ENCODE measurements at regions not wholly inside any gene's neighbourhood (a gene's known extent, or its start where the extent isn't known, plus 50 kb on each side); places are given as distances from the start of the nearest gene placed in this dataset. TPM values are rescaled to one million over a fixed set of nuclear protein-coding genes. Genes with fewer than 3 reads are reported as not detected.
A peak's percentile ranks its signal among the peaks of the same experiment; 100 is the strongest.

DNA sequence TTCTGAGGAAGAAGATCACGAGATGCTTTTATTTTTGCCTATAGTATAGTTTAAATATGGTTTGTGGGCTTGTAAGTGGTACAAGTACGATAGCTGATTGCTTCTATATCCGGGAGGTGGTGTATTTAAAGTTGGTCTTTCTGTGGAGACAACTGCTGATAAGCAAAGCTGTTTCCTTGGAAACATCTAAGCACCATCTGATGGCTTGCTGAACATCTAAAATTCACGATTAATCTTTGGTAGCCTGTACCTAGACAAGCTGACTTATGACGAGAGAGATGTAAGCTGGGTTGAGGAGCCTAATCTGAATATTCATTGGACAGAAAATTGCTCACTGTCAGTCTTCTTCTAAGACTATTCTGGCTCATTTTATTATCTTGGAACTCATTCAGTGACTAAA is 74.6 kb upstream of the NWD2 start:
- CTCF ChIA-PET, result no interaction called here
- H3K4me1 Mint-ChIP-seq (ENCODE audit: low read depth, unreplicated experiment), result no peaks in the 10 kb centered on the region
- BruUV-seq (replicated peaks), result no TSS peak
- no peaks in the 10 kb centered on the region for H3K36me3 Mint-ChIP-seq (ENCODE audit: insufficient read depth, unreplicated experiment)
- no peak for DNase-seq
- H3K4me3 Mint-ChIP-seq (ENCODE audit: low read depth, unreplicated experiment), result no peak overlapping the region
- TF ChIP-seq, protein P1, sequence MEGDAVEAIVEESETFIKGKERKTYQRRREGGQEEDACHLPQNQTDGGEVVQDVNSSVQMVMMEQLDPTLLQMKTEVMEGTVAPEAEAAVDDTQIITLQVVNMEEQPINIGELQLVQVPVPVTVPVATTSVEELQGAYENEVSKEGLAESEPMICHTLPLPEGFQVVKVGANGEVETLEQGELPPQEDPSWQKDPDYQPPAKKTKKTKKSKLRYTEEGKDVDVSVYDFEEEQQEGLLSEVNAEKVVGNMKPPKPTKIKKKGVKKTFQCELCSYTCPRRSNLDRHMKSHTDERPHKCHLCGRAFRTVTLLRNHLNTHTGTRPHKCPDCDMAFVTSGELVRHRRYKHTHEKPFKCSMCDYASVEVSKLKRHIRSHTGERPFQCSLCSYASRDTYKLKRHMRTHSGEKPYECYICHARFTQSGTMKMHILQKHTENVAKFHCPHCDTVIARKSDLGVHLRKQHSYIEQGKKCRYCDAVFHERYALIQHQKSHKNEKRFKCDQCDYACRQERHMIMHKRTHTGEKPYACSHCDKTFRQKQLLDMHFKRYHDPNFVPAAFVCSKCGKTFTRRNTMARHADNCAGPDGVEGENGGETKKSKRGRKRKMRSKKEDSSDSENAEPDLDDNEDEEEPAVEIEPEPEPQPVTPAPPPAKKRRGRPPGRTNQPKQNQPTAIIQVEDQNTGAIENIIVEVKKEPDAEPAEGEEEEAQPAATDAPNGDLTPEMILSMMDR (IDR thresholded peaks at IDR 0.05; ENCODE audit: unreplicated experiment), result no peak
- no peaks in the 10 kb centered on the region for H3K9me3 Mint-ChIP-seq (ENCODE audit: low read depth, unreplicated experiment)
- intact Hi-C loops (cut with micrococcal nuclease; ENCODE audit: unreplicated experiment), result no loop called here
- H3K27me3 Mint-ChIP-seq (ENCODE audit: unreplicated experiment), result no peaks in the 10 kb centered on the region
- no peak overlapping the region for H3K27ac Mint-ChIP-seq (ENCODE audit: unreplicated experiment)

DNA sequence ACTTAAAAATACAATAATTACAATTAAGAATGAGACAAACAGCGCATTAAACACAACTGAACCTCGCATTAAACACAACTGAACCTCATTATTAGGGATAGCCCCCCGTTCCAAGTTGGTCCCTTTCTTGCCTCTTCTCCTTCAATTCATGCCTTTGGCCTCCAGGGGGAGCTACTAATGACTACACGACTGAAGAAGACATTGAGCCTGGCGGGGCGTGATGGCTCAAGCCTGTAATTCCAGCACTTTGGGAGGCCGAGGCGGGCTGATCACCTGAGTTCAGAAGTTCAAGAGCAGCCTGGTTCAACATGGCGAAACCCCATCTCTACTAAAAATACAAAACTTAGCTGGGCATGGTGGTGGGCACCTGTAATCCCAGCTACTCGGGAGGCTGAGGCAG is 56.4 kb upstream of the NWD2 start:
- BruUV-seq (replicated peaks), result no TSS peak
- TF ChIP-seq, protein P1 (IDR thresholded peaks at IDR 0.05; ENCODE audit: unreplicated experiment), result no peak

More for the DNA sequence above, 56.4 kb upstream of the NWD2 start:
- Mint-ChIP-seq H3K4me3 (ENCODE audit: low read depth, unreplicated experiment) (no peak overlapping the region), H3K4me1 (ENCODE audit: low read depth, unreplicated experiment) (no peaks in the 10 kb centered on the region), H3K36me3 (ENCODE audit: insufficient read depth, unreplicated experiment) (no peaks in the 10 kb centered on the region), H3K27me3 (ENCODE audit: unreplicated experiment) (peaks cover 11% of the 10 kb centered on the region), H3K27ac (ENCODE audit: unreplicated experiment) (no peak overlapping the region), H3K9me3 (ENCODE audit: low read depth, unreplicated experiment) (no peaks in the 10 kb centered on the region)
- peak; percentile 2 for DNase-seq
- CTCF ChIA-PET, result no interaction called here
- intact Hi-C loops (cut with micrococcal nuclease; ENCODE audit: unreplicated experiment), result no loop called here

Small RNA genes lying in the stretch of these regions (microRNA-seq; reads per million reads assigned to microRNA genes)
- not detected for gene MIR1255B1

Measured in Calu3 (cell line).